Activated B cell treated with CpG ODN at 0.5 μM for 24 hours (primary cell): ENCODE measurements at regions not wholly inside any gene's neighbourhood (a gene's known extent, or its start where the extent isn't known, plus 50 kb on each side); places are given as distances from the start of the nearest gene placed in this dataset.

ENCODE experiments used
- ATAC-seq: fragments of 200-7000 bp; cut with Tn5 transposase; one replicate; pipeline ENCODE4 v1.10.0; 2021; ENCODE audit warnings: low read depth, mild to moderate bottlenecking, moderate library complexity
- CTCF ChIA-PET: fragments of 350-600 bp; sonication (Branson Sonifier 250); formaldehyde crosslinking; loops from one replicate; lab custom pipeline; 2021; ENCODE audit warnings: antibody characterized with exemption; lab: Charles Lee
- POLR2A ChIA-PET: fragments of 350-600 bp; sonication (Branson Sonifier 250); formaldehyde crosslinking; loops from one replicate; lab custom pipeline; 2021; ENCODE audit warnings: antibody characterized with exemption; lab: Charles Lee
- DNase-seq: peaks from one replicate; pipeline ENCODE4 v3.0.0; 2022
- H3K27ac Mint-ChIP-seq: one replicate; pipeline ENCODE4 v1.8.0; 2020; ENCODE audit warnings: mixed read lengths
- H3K27me3 Mint-ChIP-seq: one replicate; pipeline ENCODE4 v1.8.0; 2021; ENCODE audit warnings: mixed read lengths
- H3K36me3 Mint-ChIP-seq: one replicate; pipeline ENCODE4 v1.8.0; 2021; ENCODE audit warnings: low read depth, mixed read lengths
- H3K4me1 Mint-ChIP-seq: one replicate; pipeline ENCODE4 v1.8.0; 2021; ENCODE audit warnings: mixed read lengths
- H3K4me3 Mint-ChIP-seq: one replicate; pipeline ENCODE4 v1.8.0; 2020; ENCODE audit warnings: mild to moderate bottlenecking, mixed read lengths
- H3K9me3 Mint-ChIP-seq: one replicate; pipeline ENCODE4 v1.8.0; 2020; ENCODE audit warnings: mixed read lengths
- CTCF ChIP-seq: fragments of 200-600 bp; IDR thresholded peaks from one replicate; pipeline ENCODE4 v1.8.0; 2022; ENCODE audit warnings: antibody characterized with exemption, mild to moderate bottlenecking
- intact Hi-C: fragments of 100-400 bp; cut with micrococcal nuclease; formaldehyde crosslinking; loops from one replicate; pipeline ENCODE4 v1.15.1; 2024

GRCh38 chr2:59985923-59986322 is 567.5 kb downstream of the BCL11A start:
- ChIA-PET CTCF (no interaction called here), POLR2A (no interaction called here)
- DNase-seq (no peak), ATAC-seq (no peak)
- Mint-ChIP-seq H3K4me3 (no peak overlapping the region), H3K27me3 (no peaks in the 10 kb centered on the region), H3K27ac (no peak overlapping the region), H3K4me1 (no peaks in the 10 kb centered on the region), H3K36me3 (no peaks in the 10 kb centered on the region), H3K9me3 (no peaks in the 10 kb centered on the region)
- intact Hi-C loops = no loop called here
- TF ChIP-seq CTCF = no peak

- DNase-seq = no peak
- no peak overlapping the region for H3K4me3 Mint-ChIP-seq
- H3K27ac Mint-ChIP-seq = no peak overlapping the region
- ChIA-PET POLR2A (no interaction called here), CTCF (no interaction called here)
- H3K9me3 Mint-ChIP-seq = no peaks in the 10 kb centered on the region
- no peaks in the 10 kb centered on the region for H3K4me1 Mint-ChIP-seq
- no peaks in the 10 kb centered on the region for H3K36me3 Mint-ChIP-seq
- intact Hi-C loops = no loop called here
- no peaks in the 10 kb centered on the region for H3K27me3 Mint-ChIP-seq
- no peak for TF ChIP-seq CTCF
- ATAC-seq = no peak
These were observed 579.2 kb downstream of the BCL11A start for GRCh38 chr2:59974051-59974766.

GRCh38 chr2:59969161-59969560 is 584.3 kb downstream of the BCL11A start:
- Mint-ChIP-seq H3K9me3 (no peaks in the 10 kb centered on the region), H3K4me1 (no peaks in the 10 kb centered on the region), H3K27me3 (no peaks in the 10 kb centered on the region), H3K4me3 (no peak overlapping the region), H3K27ac (no peak overlapping the region), H3K36me3 (no peaks in the 10 kb centered on the region)
- DNase-seq (no peak), ATAC-seq (no peak)
- intact Hi-C loops = no loop called here
- TF ChIP-seq CTCF = no peak
- ChIA-PET CTCF (no interaction called here), POLR2A (interaction anchor here (0.6 kb wide), 1 partner anchor 581 kb away, joined by 3 read pairs; no protein-coding TSS in a partner anchor)

- H3K27ac Mint-ChIP-seq = no peak overlapping the region
- no peaks in the 10 kb centered on the region for H3K4me1 Mint-ChIP-seq
- no peaks in the 10 kb centered on the region for H3K9me3 Mint-ChIP-seq
- ChIA-PET CTCF (no interaction called here), POLR2A (no interaction called here)
- DNase-seq = no peak
- no peak for ATAC-seq
- H3K27me3 Mint-ChIP-seq = no peaks in the 10 kb centered on the region
- intact Hi-C loops = no loop called here
- no peaks in the 10 kb centered on the region for H3K36me3 Mint-ChIP-seq
- H3K4me3 Mint-ChIP-seq = no peak overlapping the region
- no peak for TF ChIP-seq CTCF
These were observed 585.0 kb downstream of the BCL11A start for GRCh38 chr2:59968441-59968840.

GRCh38 chr2:59967691-59968090 is 585.8 kb downstream of the BCL11A start:
- no peak for ATAC-seq
- ChIA-PET POLR2A (no interaction called here), CTCF (no interaction called here)
- no peak for DNase-seq
- Mint-ChIP-seq H3K27ac (no peak overlapping the region), H3K4me1 (no peaks in the 10 kb centered on the region), H3K9me3 (no peaks in the 10 kb centered on the region), H3K27me3 (no peaks in the 10 kb centered on the region), H3K36me3 (no peaks in the 10 kb centered on the region), H3K4me3 (no peak overlapping the region)
- intact Hi-C loops = no loop called here
- TF ChIP-seq CTCF = no peak
